NT2/D1 (cell line): ENCODE measurements at regions not wholly inside any gene's neighbourhood (a gene's known extent, or its start where the extent isn't known, plus 50 kb on each side); places are given as distances from the start of the nearest gene placed in this dataset.

Source experiments
- SUZ12 ChIP-seq: IDR thresholded peaks from 2 replicates; pipeline ENCODE4 v1.6.1; 2011; ENCODE audit not compliant: insufficient read length, insufficient read depth; ENCODE audit errors: extremely low read depth
- YY1 ChIP-seq: IDR thresholded peaks from 2 replicates; pipeline ENCODE4 v1.6.1; 2011; ENCODE audit not compliant: insufficient read length, insufficient read depth

- TF ChIP-seq YY1 (no peak), SUZ12 (no peak)
Measured at GRCh38 chr15:35769656-35770055, 223.7 kb upstream of the DPH6 start.
